Neural crest cell (in vitro differentiated cells): ENCODE measurements at regions not wholly inside any gene's neighbourhood (a gene's known extent, or its start where the extent isn't known, plus 50 kb on each side); places are given as distances from the start of the nearest gene placed in this dataset.

Experiments
- DNase-seq: peaks from one replicate; pipeline ENCODE4 v3.0.0; 2021; ENCODE audit warnings: low read depth, mixed read lengths, low spot score
- H3K27ac Mint-ChIP-seq: one replicate; pipeline ENCODE4 v1.8.0; 2021; ENCODE audit warnings: mild to moderate bottlenecking, mixed read lengths; ENCODE audit not compliant: unreplicated experiment
- H3K27me3 Mint-ChIP-seq: 2 replicates; pipeline ENCODE4 v1.8.0; 2021; ENCODE audit warnings: low read depth, mild to moderate bottlenecking, mixed read lengths
- H3K36me3 Mint-ChIP-seq: 2 replicates; pipeline ENCODE4 v1.8.0; 2021; ENCODE audit warnings: low read depth, mild to moderate bottlenecking, mixed read lengths
- H3K4me1 Mint-ChIP-seq: 2 replicates; pipeline ENCODE4 v1.8.0; 2021; ENCODE audit warnings: mixed read lengths
- H3K4me3 Mint-ChIP-seq: one replicate; pipeline ENCODE4 v1.8.0; 2021; ENCODE audit warnings: mild to moderate bottlenecking, mixed read lengths
- H3K9me3 Mint-ChIP-seq: 2 replicates; pipeline ENCODE4 v1.8.0; 2021; ENCODE audit warnings: mixed read lengths
- CTCF ChIP-seq: fragments of 200-600 bp; sonication (generic); conservative IDR thresholded peaks from 2 replicates; pipeline ENCODE4 v1.5.0; 2021; ENCODE audit warnings: antibody characterized with exemption, mild to moderate bottlenecking

GRCh38 chr18:39062426-39062825, 1496.8 kb upstream of the CELF4 start:
- DNase-seq: no peak
- Mint-ChIP-seq H3K4me3 (no peak overlapping the region), H3K27me3 (no peaks in the 10 kb centered on the region), H3K9me3 (peaks cover 6% of the 10 kb centered on the region), H3K27ac (no peak overlapping the region), H3K4me1 (no peaks in the 10 kb centered on the region), H3K36me3 (peaks cover 3% of the 10 kb centered on the region)
- TF ChIP-seq CTCF: no peak

GRCh38 chr18:39058386-39059000, 1492.9 kb upstream of the CELF4 start:
- Mint-ChIP-seq H3K4me1 (peaks cover 7% of the 10 kb centered on the region), H3K36me3 (peaks cover 3% of the 10 kb centered on the region), H3K27ac (no peak overlapping the region), H3K4me3 (no peak overlapping the region), H3K9me3 (peaks cover 6% of the 10 kb centered on the region), H3K27me3 (no peaks in the 10 kb centered on the region)
- no peak for TF ChIP-seq CTCF
- no peak for DNase-seq

GRCh38 chr18:39057423-39058064, 1491.9 kb upstream of the CELF4 start:
- H3K27ac Mint-ChIP-seq: no peak overlapping the region
- H3K27me3 Mint-ChIP-seq: no peaks in the 10 kb centered on the region
- H3K4me1 Mint-ChIP-seq: peaks cover 15% of the 10 kb centered on the region
- no peak overlapping the region for H3K4me3 Mint-ChIP-seq
- peaks cover 3% of the 10 kb centered on the region for H3K36me3 Mint-ChIP-seq
- no peak for DNase-seq
- H3K9me3 Mint-ChIP-seq: no peaks in the 10 kb centered on the region
- TF ChIP-seq CTCF: no peak

- Mint-ChIP-seq H3K27ac (no peak overlapping the region), H3K36me3 (no peaks in the 10 kb centered on the region), H3K9me3 (no peaks in the 10 kb centered on the region), H3K4me3 (no peak overlapping the region), H3K4me1 (peaks cover 15% of the 10 kb centered on the region), H3K27me3 (no peaks in the 10 kb centered on the region)
- TF ChIP-seq CTCF: no peak
- DNase-seq: no peak
Measured at GRCh38 chr18:39053571-39053970, 1488.0 kb upstream of the CELF4 start.

- TF ChIP-seq CTCF: no peak
- Mint-ChIP-seq H3K9me3 (no peaks in the 10 kb centered on the region), H3K36me3 (no peaks in the 10 kb centered on the region), H3K27ac (no peak overlapping the region), H3K4me3 (no peak overlapping the region), H3K27me3 (no peaks in the 10 kb centered on the region), H3K4me1 (peaks cover 15% of the 10 kb centered on the region)
- DNase-seq: no peak
Measured at GRCh38 chr18:39051013-39051412, 1485.4 kb upstream of the CELF4 start.
